Jurkat, Clone E6-1 (cell line): ENCODE measurements at regions not wholly inside any gene's neighbourhood (a gene's known extent, or its start where the extent isn't known, plus 50 kb on each side); places are given as distances from the start of the nearest gene placed in this dataset.

Source experiments
- DNase-seq: peaks from one replicate; pipeline ENCODE4 v3.0.0-alpha.2; 2011; ENCODE audit warnings: low read depth, low spot score
- H3K4me3 ChIP-seq: 2 replicates; pipeline ENCODE4 v1.5.1; 2011; ENCODE audit warnings: mild to moderate bottlenecking, low read length, control low read depth, moderate library complexity

DNA sequence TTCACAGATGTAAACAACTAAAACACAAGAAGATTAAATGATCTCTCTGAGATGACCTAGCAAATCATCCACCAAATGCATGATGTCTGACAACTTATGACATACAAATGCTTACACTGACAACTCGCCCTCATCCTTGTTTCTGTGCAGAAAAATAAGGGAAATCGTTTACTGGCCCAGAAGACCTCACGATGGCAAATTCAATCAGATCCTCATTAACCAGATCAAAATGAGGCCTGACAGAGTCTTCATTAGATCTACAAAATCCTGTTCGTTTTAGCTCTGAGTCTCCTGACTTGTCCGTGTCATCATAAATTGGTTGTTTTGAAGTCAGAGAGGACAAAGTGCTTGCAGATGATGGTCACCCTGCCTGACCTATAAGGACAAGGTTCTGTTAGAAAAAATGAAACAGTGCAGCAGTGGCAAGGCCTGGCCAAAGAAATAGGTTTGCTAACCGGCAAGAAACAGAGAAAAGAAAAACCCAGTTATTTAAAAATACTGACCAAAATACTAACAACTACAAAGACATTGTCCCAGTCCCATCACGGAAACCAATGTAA lies 109.5 kb downstream of the BTG1 start:
- no peak for DNase-seq
- H3K4me3 ChIP-seq, result no peak overlapping the region

GRCh38 chr12:92035477-92035876 lies 110.2 kb downstream of the BTG1 start:
- DNase-seq, result no peak
- no peak overlapping the region for H3K4me3 ChIP-seq

DNA sequence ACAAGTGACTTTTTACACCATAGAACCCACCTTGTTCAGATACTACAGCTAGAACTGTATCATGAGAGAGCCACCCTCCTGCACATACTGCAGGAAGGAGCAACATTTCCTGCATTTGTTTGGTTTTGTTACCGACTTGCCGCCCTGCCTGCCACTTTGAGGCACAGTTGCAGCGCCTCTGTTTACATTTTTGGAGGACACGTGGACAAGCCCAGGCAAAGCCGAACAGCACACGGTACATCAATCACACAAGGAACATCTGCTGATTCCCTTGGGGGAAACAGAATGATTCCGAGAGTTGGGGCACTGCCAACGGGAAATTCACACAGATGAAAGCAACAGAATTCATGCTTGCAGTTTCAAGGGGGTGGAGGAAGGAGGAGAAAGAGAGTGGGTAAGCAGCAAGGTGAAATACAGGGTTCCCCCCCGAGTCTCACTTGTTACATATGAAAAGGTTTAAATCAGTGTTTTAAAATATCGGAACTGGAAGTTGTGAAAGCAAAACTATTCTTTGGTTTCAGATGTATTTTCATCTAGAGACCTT lies 110.7 kb downstream of the BTG1 start:
- H3K4me3 ChIP-seq, result peak overlapping the region; percentile 41
- peak; percentile 59 for DNase-seq

DNA sequence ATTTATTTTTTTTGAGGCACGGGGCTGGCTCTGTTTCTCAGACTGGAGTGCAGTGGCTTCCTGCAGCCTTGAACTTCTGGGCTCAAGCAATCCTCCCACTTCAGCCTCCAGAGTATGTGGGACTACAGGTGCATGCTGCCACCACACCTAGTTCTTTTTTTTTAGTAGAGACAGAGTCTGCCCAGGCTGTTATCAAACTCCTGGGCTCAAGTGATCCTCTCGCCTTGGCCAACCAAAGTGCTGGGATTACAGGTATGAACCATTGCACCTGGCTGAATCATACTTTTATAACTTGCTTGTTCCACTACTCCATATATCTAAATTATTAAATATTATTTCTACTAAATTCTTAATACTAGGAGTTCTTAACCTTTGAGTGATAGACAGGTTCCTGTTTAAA lies 111.6 kb downstream of the BTG1 start:
- DNase-seq, result no peak
- no peak overlapping the region for H3K4me3 ChIP-seq

DNA sequence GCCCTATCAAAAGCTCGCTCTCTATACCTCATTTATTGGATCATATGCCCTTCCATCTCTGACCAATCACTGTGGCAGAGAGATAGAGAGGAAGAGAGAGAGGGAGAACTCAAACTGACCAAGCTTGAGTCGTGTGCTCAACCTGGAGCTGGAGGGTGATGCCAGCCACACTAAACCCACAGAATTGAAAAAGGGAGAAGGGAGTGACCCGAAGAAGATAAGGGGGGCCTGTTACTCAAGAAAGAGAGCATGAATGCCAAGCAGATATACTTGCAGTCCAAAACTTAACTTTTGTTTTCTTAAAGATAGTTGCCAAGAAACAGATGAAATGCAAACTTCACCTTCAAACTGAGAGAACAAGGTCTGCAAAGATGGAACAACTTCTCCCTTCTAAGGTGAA lies 112.7 kb downstream of the BTG1 start:
- no peak overlapping the region for H3K4me3 ChIP-seq
- no peak for DNase-seq

DNA sequence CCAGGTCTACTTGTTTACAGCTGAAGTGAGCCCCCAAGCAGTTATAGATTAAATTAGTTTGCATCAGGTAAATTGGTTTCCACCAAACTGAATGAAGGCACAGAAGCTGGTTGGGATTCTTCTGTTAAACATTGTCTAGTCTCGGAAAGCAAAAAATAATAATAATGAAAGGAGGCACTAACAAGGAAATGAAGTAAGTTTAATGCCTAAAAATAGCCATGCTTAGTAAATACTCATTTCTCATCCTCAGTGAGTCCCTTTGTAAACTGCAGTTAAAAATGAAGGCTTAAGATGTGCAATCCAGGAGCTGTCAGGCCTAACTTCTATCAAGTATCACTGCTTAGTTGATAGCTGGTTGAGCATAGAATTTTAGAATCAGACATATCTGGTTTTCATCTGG lies 113.5 kb downstream of the BTG1 start:
- DNase-seq, result no peak

DNA sequence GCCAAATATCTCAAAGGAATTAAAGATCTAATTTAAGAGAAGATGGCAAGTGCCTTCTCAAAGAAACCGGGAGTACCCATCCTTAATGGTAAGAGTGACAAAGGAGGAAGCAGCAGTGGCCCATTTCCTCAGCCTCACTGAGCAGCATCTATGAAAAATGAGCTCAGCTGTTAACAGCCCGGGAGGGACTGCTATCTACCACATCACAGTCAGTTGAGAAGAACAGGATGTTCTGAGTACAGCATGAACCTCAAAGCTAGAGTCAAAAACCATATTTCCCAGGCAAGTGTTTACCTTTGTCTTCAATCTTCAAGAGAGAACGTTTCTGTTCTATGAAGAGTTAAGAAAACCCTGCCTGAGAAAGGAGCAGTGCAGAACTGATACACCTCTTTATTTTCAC lies 115.0 kb downstream of the BTG1 start:
- DNase-seq, result peak; percentile 99
- H3K4me3 ChIP-seq, result peak overlapping the region; percentile 16; the same call in 1 of the 2 replicates

More for the DNA sequence above, 113.5 kb downstream of the BTG1 start:
- no peak overlapping the region for H3K4me3 ChIP-seq

GRCh38 chr12:92029902-92030586 lies 115.6 kb downstream of the BTG1 start:
- no peak for DNase-seq
- H3K4me3 ChIP-seq, result peak overlapping the region; percentile 16; the same call in 1 of the 2 replicates

DNA sequence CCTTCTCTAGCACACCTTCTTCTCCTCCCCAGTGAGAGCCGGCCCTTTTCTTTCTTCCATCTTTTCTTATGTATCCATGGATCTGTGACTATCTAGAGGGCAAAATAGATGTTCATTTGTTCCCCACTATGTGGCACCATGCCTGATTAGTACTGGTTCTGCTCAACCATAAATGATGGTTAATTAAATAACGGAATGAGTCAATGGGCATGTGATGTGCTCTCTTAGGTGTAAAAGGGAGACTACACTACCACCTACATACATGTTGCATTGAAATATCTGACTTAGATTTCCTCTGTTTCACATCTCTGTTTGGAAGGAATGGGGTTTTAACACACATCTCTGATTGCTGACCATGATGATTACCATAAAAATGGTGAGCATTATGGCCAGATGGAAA lies 116.5 kb downstream of the BTG1 start:
- H3K4me3 ChIP-seq, result no peak overlapping the region
- DNase-seq, result no peak

- no peak overlapping the region for H3K4me3 ChIP-seq
- no peak for DNase-seq
Observed at GRCh38 chr12:92028441-92028709, 117.3 kb downstream of the BTG1 start.

DNA sequence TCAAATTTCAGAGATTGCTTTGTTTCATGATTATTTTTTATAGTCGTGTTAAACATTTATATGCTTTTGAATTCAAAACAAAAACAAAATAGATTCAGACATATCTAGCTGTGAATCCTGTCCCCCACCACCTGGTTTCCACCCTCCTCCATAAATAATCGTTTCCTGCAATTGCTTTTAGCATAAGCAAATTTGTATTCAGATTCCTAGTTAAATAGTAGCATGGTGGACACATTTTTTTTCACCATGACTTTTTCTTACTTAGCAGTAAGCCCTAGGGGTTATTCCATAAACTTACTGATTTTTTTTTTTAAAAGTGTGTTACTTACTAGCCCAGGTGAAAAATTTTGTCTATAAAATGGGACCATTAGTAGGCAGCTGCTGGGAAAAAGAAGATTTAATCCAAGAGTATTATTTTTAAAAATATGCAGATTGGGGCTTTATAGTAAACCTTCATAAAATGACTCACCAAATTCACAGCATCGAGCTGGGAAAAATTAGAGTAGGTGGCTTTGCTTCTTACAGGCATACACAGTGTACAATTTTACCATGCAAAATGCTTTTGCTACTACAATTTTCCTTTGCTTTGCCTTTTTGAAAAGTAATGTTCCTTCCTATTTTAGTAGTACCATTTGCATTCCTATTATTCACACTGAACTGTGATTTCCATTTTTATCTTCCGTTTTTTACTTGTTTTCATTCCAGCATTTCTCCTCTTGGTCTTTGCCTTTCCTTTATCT lies 117.8 kb downstream of the BTG1 start:
- DNase-seq, result no peak
- no peak overlapping the region for H3K4me3 ChIP-seq

DNA sequence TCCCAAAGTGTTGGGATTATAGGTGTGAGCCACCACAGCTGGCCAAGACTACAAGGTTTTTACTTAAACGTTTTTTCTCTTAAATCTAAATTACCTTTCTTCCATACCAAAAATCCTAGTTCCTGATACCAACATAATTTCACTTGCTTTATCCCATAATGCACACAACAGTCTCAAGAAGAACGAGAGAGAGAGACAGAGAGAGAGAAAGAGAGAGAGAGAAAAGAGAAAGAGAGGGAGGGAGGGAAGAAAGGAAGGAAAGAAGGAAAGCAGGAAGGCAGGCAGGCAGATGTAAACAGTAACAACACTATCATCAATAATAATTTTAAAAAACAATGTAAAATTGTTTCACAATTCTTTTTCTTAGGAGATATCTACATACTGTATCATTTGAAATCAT lies 118.4 kb downstream of the BTG1 start:
- no peak overlapping the region for H3K4me3 ChIP-seq
- DNase-seq, result no peak

GRCh38 chr12:92025462-92026207 lies 120.0 kb downstream of the BTG1 start:
- DNase-seq, result no peak
- no peak overlapping the region for H3K4me3 ChIP-seq

DNA sequence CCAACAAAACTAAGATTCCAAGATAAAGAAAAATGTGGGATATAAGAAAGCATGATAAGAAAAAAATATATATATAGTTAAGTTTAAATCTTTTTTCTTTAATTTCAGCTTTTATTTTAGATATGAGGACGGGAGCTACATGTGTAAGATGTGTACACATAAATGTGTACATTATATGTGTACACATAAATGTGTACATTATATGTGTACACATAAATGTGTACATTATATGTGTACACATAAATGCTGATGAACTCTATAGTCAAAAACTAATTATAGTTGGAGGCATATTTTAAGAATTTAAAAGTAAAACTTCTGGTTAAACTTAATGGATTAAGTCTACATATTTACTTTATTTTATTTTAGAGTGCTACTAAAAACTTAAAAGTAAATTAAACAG lies 123.6 kb downstream of the BTG1 start:
- DNase-seq, result no peak
- H3K4me3 ChIP-seq, result no peak overlapping the region

DNA sequence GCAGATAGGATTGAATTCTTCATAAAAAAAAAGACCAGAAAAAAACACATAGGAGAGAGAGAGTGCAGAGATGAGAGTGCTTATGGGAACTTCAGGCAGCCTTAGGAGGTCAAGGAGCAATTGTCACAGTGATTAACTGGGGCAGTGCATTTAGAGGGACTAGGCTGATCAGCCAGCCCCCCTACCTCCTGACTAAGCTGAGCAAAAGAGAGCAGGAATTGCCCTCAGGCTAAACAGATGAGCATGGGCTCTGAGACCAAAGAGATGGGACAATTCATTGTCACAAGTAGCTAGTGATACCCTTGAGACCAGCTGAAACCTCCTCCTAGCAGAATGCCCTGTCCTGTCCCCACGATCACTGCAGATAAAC lies 124.0 kb downstream of the BTG1 start:
- no peak overlapping the region for H3K4me3 ChIP-seq
- no peak for DNase-seq

DNA sequence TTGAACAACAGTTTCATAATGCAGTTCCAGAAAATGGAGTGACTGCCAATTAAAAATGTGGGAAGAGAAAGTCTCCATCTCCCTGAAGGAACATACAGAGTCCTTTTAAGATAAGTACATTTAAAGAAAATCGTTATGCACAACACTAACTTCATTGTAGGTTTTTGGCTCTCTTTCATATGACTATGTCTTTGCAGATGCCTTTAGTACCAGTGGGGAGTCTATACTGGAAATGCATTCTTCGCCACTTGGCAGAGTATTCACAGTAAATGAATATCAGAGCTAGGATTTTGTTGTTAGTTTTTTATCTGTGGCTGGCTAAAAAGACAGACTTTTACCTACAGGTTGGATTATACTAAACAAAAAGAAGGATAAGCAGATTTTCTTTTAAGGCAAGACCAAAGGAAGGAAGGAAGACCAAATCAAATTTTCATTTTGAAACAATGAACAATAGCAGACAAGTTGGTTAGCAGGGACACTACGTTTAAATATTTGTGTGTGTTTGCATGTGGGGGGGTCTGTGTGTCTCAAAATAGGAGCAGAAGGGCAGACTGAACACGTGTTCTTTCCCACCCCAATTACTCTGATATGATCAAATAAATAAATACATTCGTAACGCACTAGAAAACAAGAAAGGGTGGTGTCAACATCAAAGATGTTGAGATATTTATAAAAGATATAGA lies 124.5 kb downstream of the BTG1 start:
- H3K4me3 ChIP-seq, result no peak overlapping the region
- no peak for DNase-seq

DNA sequence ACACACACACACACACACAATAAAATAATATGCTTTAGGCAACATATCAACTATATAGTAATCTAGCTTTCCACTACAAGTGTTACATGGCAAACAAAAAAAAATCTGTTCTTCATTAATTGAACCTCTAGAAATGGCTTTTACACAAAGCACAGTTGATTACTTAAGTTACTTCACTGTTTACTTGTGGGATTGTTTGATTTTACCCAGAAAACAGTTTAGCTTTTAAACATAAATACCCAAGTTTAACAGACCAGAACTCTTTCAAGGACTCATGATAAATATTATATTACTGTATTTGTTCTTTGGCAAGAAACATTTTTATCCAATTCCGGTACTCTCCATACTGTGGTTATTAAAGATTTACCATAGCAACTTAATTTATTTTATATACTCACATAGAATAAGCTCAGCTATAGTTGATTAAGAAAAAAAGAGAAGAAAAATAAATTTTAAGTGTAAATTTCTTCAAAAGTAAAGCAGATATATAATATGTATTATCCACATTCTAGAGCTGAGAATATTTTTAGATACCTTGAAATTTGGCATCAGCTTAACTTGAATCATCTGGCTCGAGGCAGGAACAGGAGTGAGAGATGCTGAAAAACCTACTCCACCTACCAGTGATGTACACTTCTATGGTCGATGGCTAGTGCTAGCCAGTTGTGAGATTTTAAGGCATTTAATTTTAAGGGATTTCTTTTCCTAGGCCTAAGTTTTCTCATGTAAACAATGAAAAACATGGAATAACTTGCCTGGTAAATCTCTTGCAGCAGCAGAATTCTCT lies 126.0 kb downstream of the BTG1 start:
- DNase-seq, result no peak
- H3K4me3 ChIP-seq, result no peak overlapping the region

GRCh38 chr12:92012691-92013090 lies 133.0 kb downstream of the BTG1 start:
- H3K4me3 ChIP-seq, result no peak overlapping the region
- no peak for DNase-seq
